ENCODE measurements at regions not wholly inside any gene's neighbourhood (a gene's known extent, or its start where the extent isn't known, plus 50 kb on each side); places are given as distances from the start of the nearest gene placed in this dataset.

GRCh38 chr15:95639208-95639607 lies 691.3 kb upstream of the NR2F2 start:
- FAIRE-seq (no peak), DNase-seq (ENCODE audit: low spot score) (no peak), ATAC-seq (no peak)
- intact Hi-C loops (cut with micrococcal nuclease; ENCODE audit: unreplicated experiment), result no loop called here
- Histone ChIP-seq H3K4me1 (ENCODE audit: insufficient read depth, low read length) (no peaks in the 10 kb centered on the region), H3K9ac (ENCODE audit: insufficient read depth, low read depth, low read length) (no peak overlapping the region), H3K27me3 (ENCODE audit: control insufficient read depth in 1 of 2, insufficient read depth in 2 of 2, low read length in 2 of 2) (no peaks in the 10 kb centered on the region), H3K9me3 (ENCODE audit: low read length) (peaks cover 28% of the 10 kb centered on the region), H4K20me1 (ENCODE audit: insufficient read depth, low read length) (no peaks in the 10 kb centered on the region), H3K36me3 (replicated peaks in 1 of 2; ENCODE audit: control insufficient read depth in 1 of 2, insufficient read depth in 2 of 2, low read length in 2 of 2) (no peaks in the 10 kb centered on the region), H3K4me3 (replicated peaks in 1 of 3; ENCODE audit: insufficient read depth in 1 of 3, low read depth in 2 of 3, low read length in 3 of 3) (no peak overlapping the region), H3K79me2 (ENCODE audit: insufficient read depth, low read length) (no peaks in the 10 kb centered on the region), H3K27ac (ENCODE audit: extremely low read length, insufficient read depth, low read length) (no peak overlapping the region), H2AFZ (ENCODE audit: low read length) (no peak overlapping the region), H3K4me2 (ENCODE audit: low read depth, low read length) (no peak overlapping the region)
- in situ Hi-C loops (cut with HindIII; ENCODE audit: extremely low pct_ligation_motif_present, low pct_unique_long_range_greater_than_20kb), result no loop called here
- no peak for TF ChIP-seq GTF3A (CRISPR knock-in tag; conservative IDR thresholded peaks at IDR 0.05)
- no peak for TF ChIP-seq ZBTB10 (CRISPR knock-in tag; IDR thresholded peaks at IDR 0.05; ENCODE audit: borderline replicate concordance)
- no peak for TF ChIP-seq HNF1B (CRISPR knock-in tag; IDR thresholded peaks at IDR 0.05)
- no peak for TF ChIP-seq THAP9 (CRISPR knock-in tag; IDR thresholded peaks at IDR 0.05; ENCODE audit: borderline replicate concordance)
- TF ChIP-seq MEF2D (CRISPR knock-in tag; IDR thresholded peaks at IDR 0.05), result no peak
- no peak for TF ChIP-seq ZNF446 (CRISPR knock-in tag; IDR thresholded peaks at IDR 0.05)
- no peak for TF ChIP-seq ZBED4 (CRISPR knock-in tag; IDR thresholded peaks at IDR 0.05; ENCODE audit: borderline replicate concordance)
- no peak for TF ChIP-seq NR2F1 (CRISPR knock-in tag; IDR thresholded peaks at IDR 0.05)
- CTCF ChIA-PET (ENCODE audit: low intra/inter-chr PET ratio, low total read pairs), result no interaction called here
- 17% methylated on average over 4 of the region's 4 CpGs for WGBS (ENCODE audit: low lambda C conversion rate)
- POLR2A ChIA-PET, result no interaction called here
- BruUV-seq (replicated peaks), result no TSS peak
